H7 (cell line): ENCODE measurements at regions not wholly inside any gene's neighbourhood (a gene's known extent, or its start where the extent isn't known, plus 50 kb on each side); places are given as distances from the start of the nearest gene placed in this dataset.

ENCODE experiments used
- DNase-seq: peaks from one replicate; pipeline ENCODE4 v3.0.0; 2012
- H3K27me3 ChIP-seq: 2 replicates; pipeline ENCODE4 v1.6.0; 2011; ENCODE audit warnings: mild to moderate bottlenecking, low read length; ENCODE audit not compliant: control insufficient read depth, insufficient read depth
- H3K36me3 ChIP-seq: replicated peaks from 2 replicates; pipeline ENCODE4 v1.5.1; 2011; ENCODE audit warnings: low read length; ENCODE audit not compliant: control insufficient read depth, insufficient read depth
- H3K4me3 ChIP-seq: 2 replicates; pipeline ENCODE4 v1.5.1; 2011; ENCODE audit warnings: low read depth, mild to moderate bottlenecking, control low read depth, low read length, moderate library complexity; ENCODE audit not compliant: insufficient read depth

- no peaks in the 10 kb centered on the region for H3K36me3 ChIP-seq
- DNase-seq = no peak
- H3K4me3 ChIP-seq = no peak overlapping the region
- no peaks in the 10 kb centered on the region for H3K27me3 ChIP-seq
Measured at GRCh38 chr7:156492170-156492569, 148.4 kb upstream of the RNF32 start.

- Histone ChIP-seq H3K4me3 (no peak overlapping the region), H3K36me3 (no peaks in the 10 kb centered on the region), H3K27me3 (no peaks in the 10 kb centered on the region)
- DNase-seq = no peak
Measured at GRCh38 chr7:156491435-156491834, 149.1 kb upstream of the RNF32 start.

- Histone ChIP-seq H3K4me3 (no peak overlapping the region), H3K36me3 (no peaks in the 10 kb centered on the region), H3K27me3 (no peaks in the 10 kb centered on the region)
- no peak for DNase-seq
Measured at GRCh38 chr7:156490021-156490800, 150.4 kb upstream of the RNF32 start.

GRCh38 chr7:156487811-156488533, 152.6 kb upstream of the RNF32 start:
- Histone ChIP-seq H3K4me3 (no peak overlapping the region), H3K36me3 (no peaks in the 10 kb centered on the region), H3K27me3 (no peaks in the 10 kb centered on the region)
- DNase-seq = no peak

GRCh38 chr7:156480671-156481070, 159.9 kb upstream of the RNF32 start:
- DNase-seq = no peak
- Histone ChIP-seq H3K27me3 (no peaks in the 10 kb centered on the region), H3K4me3 (no peak overlapping the region), H3K36me3 (no peaks in the 10 kb centered on the region)

- H3K36me3 ChIP-seq = no peaks in the 10 kb centered on the region
- H3K27me3 ChIP-seq = no peaks in the 10 kb centered on the region
- DNase-seq = no peak
- H3K4me3 ChIP-seq = no peak overlapping the region
Measured at GRCh38 chr7:156479596-156479995, 161.0 kb upstream of the RNF32 start.

GRCh38 chr7:156478486-156478885, 162.1 kb upstream of the RNF32 start:
- DNase-seq = no peak

GRCh38 chr7:156475666-156476065, 164.9 kb upstream of the RNF32 start:
- DNase-seq = no peak
- H3K4me3 ChIP-seq = no peak overlapping the region
- no peaks in the 10 kb centered on the region for H3K36me3 ChIP-seq
- no peaks in the 10 kb centered on the region for H3K27me3 ChIP-seq

More at GRCh38 chr7:156478486-156478885, 162.1 kb upstream of the RNF32 start:
- H3K27me3 ChIP-seq = no peaks in the 10 kb centered on the region
- no peak overlapping the region for H3K4me3 ChIP-seq
- no peaks in the 10 kb centered on the region for H3K36me3 ChIP-seq

- DNase-seq = no peak
- no peaks in the 10 kb centered on the region for H3K27me3 ChIP-seq
- H3K4me3 ChIP-seq = no peak overlapping the region
- H3K36me3 ChIP-seq = no peaks in the 10 kb centered on the region
Measured at GRCh38 chr7:156475179-156475578, 165.4 kb upstream of the RNF32 start.

GRCh38 chr7:156474241-156474743, 166.3 kb upstream of the RNF32 start:
- no peaks in the 10 kb centered on the region for H3K36me3 ChIP-seq
- DNase-seq = no peak
- no peaks in the 10 kb centered on the region for H3K27me3 ChIP-seq
- H3K4me3 ChIP-seq = no peak overlapping the region

GRCh38 chr7:156473476-156474240, 166.9 kb upstream of the RNF32 start:
- Histone ChIP-seq H3K27me3 (no peaks in the 10 kb centered on the region), H3K4me3 (no peak overlapping the region), H3K36me3 (no peaks in the 10 kb centered on the region)
- DNase-seq = peak; percentile 76

GRCh38 chr7:156472267-156472666, 168.3 kb upstream of the RNF32 start:
- Histone ChIP-seq H3K4me3 (no peak overlapping the region), H3K36me3 (no peaks in the 10 kb centered on the region), H3K27me3 (no peaks in the 10 kb centered on the region)
- no peak for DNase-seq

- DNase-seq = peak; percentile 73
- H3K36me3 ChIP-seq = no peaks in the 10 kb centered on the region
- H3K27me3 ChIP-seq = no peaks in the 10 kb centered on the region
- no peak overlapping the region for H3K4me3 ChIP-seq
Measured at GRCh38 chr7:156470399-156471320, 169.9 kb upstream of the RNF32 start.
